ENCODE measurements at regions not wholly inside any gene's neighbourhood (a gene's known extent, or its start where the extent isn't known, plus 50 kb on each side); places are given as distances from the start of the nearest gene placed in this dataset.

- no peak for DNase-seq
Measured at GRCh38 chr13:82938644-82939043, 943.6 kb downstream of the SLITRK1 start.

DNA sequence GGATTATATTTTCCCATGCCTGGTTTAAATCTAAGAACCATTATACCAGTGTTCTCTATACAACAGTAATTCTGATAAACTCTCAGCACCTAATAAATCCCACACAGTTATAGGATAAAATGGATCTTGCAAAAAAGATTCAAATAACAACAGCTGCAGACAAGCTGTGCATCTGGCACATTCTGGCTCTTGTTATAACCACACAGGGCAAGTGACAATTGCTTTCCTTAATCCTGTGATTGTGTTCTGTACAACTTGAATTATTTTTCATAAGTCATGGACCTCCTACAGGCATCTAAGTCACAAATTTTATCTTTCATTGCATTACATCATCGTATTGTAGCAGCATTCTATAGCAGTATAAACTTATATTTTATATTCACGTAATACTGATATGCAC is 948.3 kb downstream of the SLITRK1 start:
- DNase-seq, result no peak

DNA sequence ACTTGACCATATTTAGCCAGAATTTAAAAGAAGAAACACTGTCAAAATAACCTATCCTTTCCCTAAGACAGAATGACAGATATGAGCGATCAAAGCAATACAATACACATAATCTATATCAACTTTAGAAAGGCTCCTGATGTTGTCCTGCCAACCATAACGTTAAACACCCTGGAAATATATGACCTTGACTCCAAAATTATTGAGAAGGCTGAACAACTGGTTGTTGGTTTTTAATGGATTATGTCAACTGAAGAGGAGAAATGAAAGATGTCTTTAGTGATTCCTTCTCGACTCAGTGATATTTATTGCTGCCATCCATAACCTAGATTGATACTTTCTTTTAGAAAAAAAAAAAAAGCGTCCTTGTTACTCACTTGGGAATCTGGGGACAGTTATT is 957.2 kb downstream of the SLITRK1 start:
- no peak for DNase-seq

- no peak for DNase-seq
Measured at GRCh38 chr13:82917984-82918383, 964.3 kb downstream of the SLITRK1 start.

GRCh38 chr13:82912564-82912963 is 969.7 kb downstream of the SLITRK1 start:
- no peak for DNase-seq

GRCh38 chr13:82905071-82905470 is 977.2 kb downstream of the SLITRK1 start:
- no peak for DNase-seq

- no peak for DNase-seq
Measured at GRCh38 chr13:82900453-82900852, 981.8 kb downstream of the SLITRK1 start.

DNA sequence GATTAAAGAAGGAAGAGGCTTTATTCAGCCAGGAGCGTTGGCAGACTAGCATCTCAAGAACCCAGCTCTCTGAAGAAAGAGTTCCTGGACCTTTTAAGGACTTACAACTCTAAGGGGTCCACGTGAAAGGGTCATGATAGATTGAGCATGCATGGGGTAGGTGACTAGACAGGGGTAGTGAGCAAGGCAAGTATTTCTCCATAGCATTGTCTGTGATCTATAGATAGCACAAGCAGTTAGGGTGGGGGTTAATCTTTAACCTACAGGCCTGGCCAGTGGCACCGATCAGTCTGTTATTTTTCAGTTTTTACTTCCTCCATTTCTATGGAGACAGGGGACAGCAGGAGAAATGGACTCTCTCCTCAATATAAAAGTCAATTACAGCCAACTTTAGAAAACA is 983.7 kb downstream of the SLITRK1 start:
- no peak for DNase-seq

DNA sequence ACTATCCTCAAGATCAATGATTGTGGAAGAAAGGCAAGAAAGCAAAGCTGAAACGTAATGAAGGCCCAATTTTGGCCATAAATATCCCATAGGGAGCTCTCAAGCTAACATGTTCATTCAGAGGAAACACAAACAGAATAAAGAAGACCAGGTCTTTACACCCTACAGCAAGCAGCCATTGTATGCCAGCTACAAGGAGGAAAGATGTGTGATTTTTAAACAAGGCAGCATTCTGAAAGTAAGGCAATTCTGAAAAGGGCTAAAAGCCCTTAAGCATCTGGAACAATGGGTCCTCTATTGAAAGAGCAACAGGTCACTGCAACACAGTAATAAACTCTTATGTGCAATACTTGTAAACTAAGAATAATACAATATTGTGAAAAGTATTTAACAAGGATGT is 1002.4 kb downstream of the SLITRK1 start:
- no peak for DNase-seq

GRCh38 chr13:82878536-82878935 is 1003.7 kb downstream of the SLITRK1 start:
- DNase-seq, result peak; percentile 85

- no peak for DNase-seq
Measured at GRCh38 chr13:82867284-82867683, 1015.0 kb downstream of the SLITRK1 start.

DNA sequence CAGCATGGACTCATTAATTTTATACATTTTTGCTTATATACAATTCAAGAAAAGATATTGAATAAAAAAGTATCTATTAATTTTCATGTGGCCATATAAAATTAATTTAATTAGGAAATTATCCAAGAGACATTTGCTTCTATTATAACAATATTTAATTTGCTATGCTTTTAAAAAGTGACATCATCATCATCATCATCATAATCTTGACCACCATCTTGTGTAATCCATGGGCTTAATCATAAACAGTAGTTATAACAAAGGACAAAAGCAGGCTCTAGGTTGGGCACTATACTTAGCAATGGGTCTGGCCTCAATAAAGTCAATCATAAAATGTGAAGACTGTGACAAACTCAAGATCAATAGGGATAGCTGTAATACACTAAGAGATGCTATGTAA is 1031.6 kb downstream of the SLITRK1 start:
- no peak for DNase-seq

DNA sequence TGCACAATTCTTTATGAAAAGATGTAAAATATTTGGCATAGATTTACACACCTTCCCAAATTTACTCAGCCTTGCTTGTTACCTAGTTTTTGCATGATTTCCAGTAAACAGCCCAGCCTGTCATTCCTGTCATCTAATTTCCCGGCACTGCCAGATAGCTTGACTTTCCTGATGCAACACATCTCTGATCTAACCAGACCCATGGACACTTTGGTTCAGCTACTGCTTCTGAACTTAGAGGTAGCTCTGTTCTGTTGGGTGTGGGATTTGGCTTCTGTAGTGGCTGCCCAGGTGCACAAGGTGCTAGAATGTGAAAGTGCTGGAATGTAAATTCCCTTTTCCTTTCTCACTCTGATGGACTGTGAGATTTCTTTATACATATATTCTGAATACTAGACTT is 1033.5 kb downstream of the SLITRK1 start:
- no peak for DNase-seq

DNA sequence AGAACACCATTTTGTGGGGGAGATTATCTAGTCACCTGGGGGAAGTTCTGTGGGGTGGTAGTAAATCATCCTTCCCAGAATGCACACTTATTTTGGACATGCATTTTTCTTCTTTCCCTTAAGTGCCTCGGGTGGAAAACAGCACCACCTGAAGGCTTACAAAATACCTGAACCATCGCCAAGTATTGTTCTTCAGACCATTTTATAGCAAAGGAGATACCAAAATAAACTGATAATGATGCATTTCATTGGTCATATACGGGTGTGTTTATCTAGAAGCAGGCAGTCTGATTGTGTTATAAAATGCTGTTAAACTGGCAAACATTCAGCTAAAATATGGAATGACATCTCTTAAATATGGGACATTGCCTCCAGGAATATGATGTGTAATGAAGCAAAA is 1034.7 kb downstream of the SLITRK1 start:
- no peak for DNase-seq

GRCh38 chr13:82833923-82834322 is 1048.4 kb downstream of the SLITRK1 start:
- DNase-seq, result no peak

- DNase-seq, result no peak
Measured at GRCh38 chr13:82829040-82829439, 1053.2 kb downstream of the SLITRK1 start.

GRCh38 chr13:82827724-82828123 is 1054.5 kb downstream of the SLITRK1 start:
- no peak for DNase-seq

DNA sequence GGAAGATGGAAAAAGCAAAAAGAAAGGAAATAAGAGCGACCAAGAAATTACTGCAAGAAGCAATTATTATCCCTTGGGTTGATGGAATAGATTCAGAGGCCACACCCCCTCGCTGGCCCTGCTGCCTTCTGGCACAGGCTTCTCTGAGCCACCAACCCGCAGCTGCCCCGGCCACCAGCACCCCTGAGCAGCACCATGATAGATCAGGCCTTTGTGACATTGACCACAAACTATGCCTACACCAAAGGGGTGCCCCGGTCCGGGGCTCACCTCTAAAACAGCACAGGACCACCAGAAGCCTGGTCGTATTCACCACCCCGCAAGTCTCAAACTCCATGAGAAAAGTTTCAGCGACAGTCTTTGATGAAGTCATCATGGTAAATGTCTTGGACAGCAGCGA is 1059.3 kb downstream of the SLITRK1 start:
- DNase-seq, result no peak

DNA sequence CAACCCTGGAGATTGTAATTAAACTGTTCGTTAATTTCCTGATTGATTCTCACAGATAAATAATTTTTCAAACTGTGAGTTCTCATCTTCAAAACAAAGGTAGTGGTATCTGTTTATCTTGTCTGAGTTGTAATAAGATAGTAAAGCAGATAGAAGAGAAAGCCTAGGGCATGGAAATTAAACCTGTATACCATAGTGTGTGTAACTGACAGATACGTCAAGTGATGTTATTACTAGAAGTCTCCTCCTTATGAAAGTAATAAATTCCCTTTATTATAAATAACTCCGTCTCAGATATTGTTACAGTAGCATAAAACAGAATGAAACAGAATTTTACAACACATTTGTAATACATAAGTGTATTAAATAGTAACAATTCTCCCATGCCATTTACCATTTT is 1065.1 kb downstream of the SLITRK1 start:
- no peak for DNase-seq

DNA sequence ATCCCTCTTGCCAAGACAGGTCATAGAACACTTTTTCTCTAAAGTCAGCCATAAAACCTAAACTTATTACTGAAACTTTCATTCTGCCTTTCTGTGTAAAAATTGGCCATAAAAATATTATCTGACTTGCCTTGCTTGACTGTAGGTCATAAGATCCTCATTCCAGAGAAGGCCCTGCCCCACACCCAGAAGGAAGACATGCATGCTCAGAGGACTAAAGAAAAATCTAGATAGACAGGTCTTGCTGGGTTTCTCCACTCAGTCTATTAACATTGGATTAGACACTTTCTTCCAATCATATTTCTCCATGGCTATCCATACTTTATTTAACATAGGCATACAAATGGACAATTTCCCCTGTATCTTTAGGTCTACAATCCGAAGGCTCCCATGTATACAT is 1066.5 kb downstream of the SLITRK1 start:
- no peak for DNase-seq

DNA sequence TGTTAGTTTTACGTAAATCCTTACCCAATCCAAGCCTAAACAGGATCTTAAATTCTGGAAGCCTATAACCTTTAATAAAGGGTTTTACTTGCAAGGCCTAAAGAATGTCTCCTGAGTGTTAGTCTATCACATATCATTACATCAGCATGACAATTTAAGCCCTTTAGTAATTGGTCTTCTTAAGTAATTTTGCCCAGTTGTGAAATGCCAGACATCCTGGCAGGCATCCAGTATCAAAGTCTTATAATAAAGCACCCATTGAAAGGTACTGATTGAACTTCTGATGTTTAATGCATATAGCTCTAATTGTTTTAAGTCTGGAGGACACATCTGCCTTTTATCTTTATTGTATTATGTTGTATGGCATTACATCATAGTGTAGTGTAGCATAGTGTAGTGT is 1078.9 kb downstream of the SLITRK1 start:
- DNase-seq, result no peak

DNA sequence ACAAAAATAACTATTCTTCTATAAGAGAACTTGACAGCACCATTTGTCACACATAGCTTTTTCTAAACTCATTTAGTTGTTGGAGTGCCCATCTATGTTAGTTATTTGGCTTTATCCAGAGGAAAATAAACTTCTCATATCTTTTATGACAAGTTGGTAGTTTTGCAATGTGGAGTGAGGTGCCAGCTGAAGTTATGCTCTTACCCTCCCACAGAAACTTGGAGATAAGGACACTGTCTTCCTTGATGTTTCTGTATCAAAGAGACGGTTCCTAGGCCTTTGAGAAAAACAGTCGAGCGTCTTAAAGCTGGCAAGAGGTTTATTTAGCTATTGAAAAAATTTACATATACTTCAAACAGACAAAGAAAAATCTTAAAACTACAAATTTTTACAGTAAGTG is 1079.7 kb downstream of the SLITRK1 start:
- no peak for DNase-seq

GRCh38 chr13:82800391-82800790 is 1081.9 kb downstream of the SLITRK1 start:
- DNase-seq, result no peak

- DNase-seq, result no peak
Measured at GRCh38 chr13:82797876-82798275, 1084.4 kb downstream of the SLITRK1 start.

GRCh38 chr13:82791035-82791434 is 1091.2 kb downstream of the SLITRK1 start:
- no peak for DNase-seq

GRCh38 chr13:82772816-82773215 is 1109.5 kb downstream of the SLITRK1 start:
- DNase-seq, result no peak
